IMR-90 (cell line): ENCODE measurements at regions not wholly inside any gene's neighbourhood (a gene's known extent, or its start where the extent isn't known, plus 50 kb on each side); places are given as distances from the start of the nearest gene placed in this dataset.

Experiments used
- ATAC-seq: fragments of 200-7000 bp; cut with Tn5 transposase; 2 replicates; pipeline ENCODE4 v1.9.1; 2020; ENCODE audit warnings: low read depth, mild to moderate bottlenecking, moderate library complexity
- BruUV-seq: library from RNA; stranded (reverse); fragments of 400-500 nt; replicated peaks from 2 replicates; lab custom pipeline; 2021; lab: Mats Ljungman, UMichigan
- CTCF ChIA-PET: fragments of 300-600 bp; formaldehyde crosslinking; extraction: SDS; loops from one replicate; lab custom pipeline; 2021; ENCODE audit warnings: antibody characterized with exemption; lab: Yijun Ruan, JAX
- POLR2A ChIA-PET: fragments of 300-600 bp; sonication (Branson Sonifier 250); formaldehyde crosslinking; loops from one replicate; lab custom pipeline; 2022; ENCODE audit warnings: antibody characterized with exemption; ENCODE audit not compliant: unreplicated experiment; lab: Charles Lee
- DNase-seq: peaks from one replicate; pipeline ENCODE4 v3.0.0; 2013
- H2AFZ ChIP-seq: replicated peaks from 2 replicates; pipeline ENCODE3; 2013; ENCODE audit warnings: low read length, mild to moderate bottlenecking; ENCODE audit not compliant: poor library complexity
- H2AK5ac ChIP-seq: 2 replicates; pipeline ENCODE4 v1.6.1; 2013; ENCODE audit warnings: low read depth, low read length, inconsistent platforms
- H2AK9ac ChIP-seq: replicated peaks from 2 replicates; pipeline ENCODE3; 2013; ENCODE audit warnings: mild to moderate bottlenecking, low read depth, low read length, moderate library complexity; ENCODE audit not compliant: poor library complexity
- H2BK120ac ChIP-seq: 2 replicates; pipeline ENCODE4 v1.6.1; 2013; ENCODE audit warnings: low read depth, low read length, inconsistent platforms
- H2BK15ac ChIP-seq: 3 replicates; pipeline ENCODE4 v1.6.1; 2013; ENCODE audit warnings: low read depth, low read length, inconsistent platforms
- H2BK20ac ChIP-seq: 2 replicates; pipeline ENCODE4 v1.6.1; 2013; ENCODE audit warnings: low read depth, mild to moderate bottlenecking, inconsistent platforms, low read length, moderate library complexity
- H2BK5ac ChIP-seq: 2 replicates; pipeline ENCODE4 v1.6.1; 2013; ENCODE audit warnings: mild to moderate bottlenecking, low read depth, low read length, inconsistent platforms; ENCODE audit not compliant: poor library complexity, severe bottlenecking
- H3K14ac ChIP-seq: replicated peaks from 2 replicates; pipeline ENCODE4 v1.6.1; 2013; ENCODE audit warnings: low read depth, low read length, inconsistent platforms
- H3K18ac ChIP-seq: 2 replicates; pipeline ENCODE4 v1.6.1; 2013; ENCODE audit warnings: low read depth, low read length, control low read depth
- H3K23ac ChIP-seq: 2 replicates; pipeline ENCODE4 v1.6.1; 2013; ENCODE audit warnings: low read depth, low read length, inconsistent platforms
- H3K27ac ChIP-seq: 2 replicates; pipeline ENCODE4 v1.5.1; 2013; ENCODE audit warnings: mild to moderate bottlenecking, control low read depth, low read length; ENCODE audit not compliant: insufficient read depth
- H3K27me3 ChIP-seq: 2 replicates; pipeline ENCODE4 v1.6.1; 2013; ENCODE audit warnings: low read length; ENCODE audit not compliant: control insufficient read depth, insufficient read depth
- H3K36me3 ChIP-seq: 2 replicates; pipeline ENCODE4 v1.6.1; 2013; ENCODE audit warnings: low read length, mixed read lengths; ENCODE audit not compliant: control insufficient read depth, insufficient read depth
- H3K4ac ChIP-seq: 2 replicates; pipeline ENCODE4 v1.6.1; 2013; ENCODE audit warnings: low read depth, low read length, inconsistent platforms
- H3K4me1 ChIP-seq: 2 replicates; pipeline ENCODE4 v1.6.1; 2013; ENCODE audit warnings: low read length, mixed read lengths; ENCODE audit not compliant: control insufficient read depth, insufficient read depth
- H3K4me2 ChIP-seq: 2 replicates; pipeline ENCODE4 v1.6.1; 2013; ENCODE audit warnings: low read depth, mild to moderate bottlenecking, control low read depth, low read length, moderate library complexity
- H3K4me3 ChIP-seq: 2 replicates; pipeline ENCODE4 v1.5.1; 2013; ENCODE audit warnings: low read depth, mild to moderate bottlenecking, control low read depth, low read length, moderate library complexity; ENCODE audit not compliant: insufficient read depth
- H3K56ac ChIP-seq: 2 replicates; pipeline ENCODE4 v1.6.1; 2013; ENCODE audit warnings: low read length, inconsistent platforms; ENCODE audit not compliant: insufficient read depth; ENCODE audit errors: extremely low read depth
- H3K79me1 ChIP-seq, 2 experiments: 2 replicates each; pipeline ENCODE4 v1.6.1; 2013; ENCODE audit warnings: low read length in 2 of 2, inconsistent platforms in 1 of 2, low read depth in 1 of 2
- H3K9ac ChIP-seq: 2 replicates; pipeline ENCODE4 v1.6.1; 2013; ENCODE audit warnings: low read depth, low read length, control low read depth
- H3K9me1 ChIP-seq: 2 replicates; pipeline ENCODE4 v1.6.1; 2013; ENCODE audit warnings: low read length, inconsistent platforms; ENCODE audit not compliant: insufficient read depth
- H3K9me3 ChIP-seq: 2 replicates; pipeline ENCODE4 v1.6.1; 2013; ENCODE audit warnings: low read length; ENCODE audit not compliant: control insufficient read depth, insufficient read depth
- H4K20me1 ChIP-seq: 2 replicates; pipeline ENCODE4 v1.6.1; 2013; ENCODE audit warnings: low read length, inconsistent platforms; ENCODE audit not compliant: insufficient read depth
- H4K5ac ChIP-seq: 2 replicates; pipeline ENCODE4 v1.6.1; 2013; ENCODE audit warnings: mild to moderate bottlenecking, low read depth, low read length, control low read depth
- H4K8ac ChIP-seq, 2 experiments: 2 replicates each; pipeline ENCODE4 v1.6.1; 2013; ENCODE audit warnings: low read depth in 2 of 2, low read length in 2 of 2, control low read depth in 1 of 2, inconsistent platforms in 1 of 2
- H4K91ac ChIP-seq: 2 replicates; pipeline ENCODE4 v1.6.1; 2013; ENCODE audit warnings: low read depth, low read length, inconsistent platforms; ENCODE audit not compliant: insufficient read depth
- BHLHE40 ChIP-seq: fragments of 150-350 bp; IDR thresholded peaks from 2 replicates; pipeline ENCODE4 v1.6.1; 2016; ENCODE audit warnings: mild to moderate bottlenecking, low read depth, low read length
- FOS ChIP-seq: fragments of 150-350 bp; IDR thresholded peaks from 2 replicates; pipeline ENCODE4 v1.6.1; 2016; ENCODE audit warnings: low read depth, low read length
- MXI1 ChIP-seq: IDR thresholded peaks from 2 replicates; pipeline ENCODE4 v1.6.1; 2012; ENCODE audit warnings: low read depth, mild to moderate bottlenecking, low read length, moderate library complexity, borderline replicate concordance
- NFE2L2 ChIP-seq: fragments of 150-350 bp; IDR thresholded peaks from 2 replicates; pipeline ENCODE4 v1.6.1; 2016; ENCODE audit warnings: low read depth, mild to moderate bottlenecking, low read length
- whole genome bisulfite sequencing, 2 experiments: methylation state at CpG; one replicate each; pipeline versions ENCODE4 v1.1.5 to v1.1.7; 2013; ENCODE audit warnings: missing lambda C conversion rate in 2 of 2; ENCODE audit not compliant: insufficient read length in 1 of 2; ENCODE audit errors: extremely low coverage in 2 of 2; 5-methylcytosine and 5-hydroxymethylcytosine counted together
- dilution Hi-C: fragments of 300-500 bp; cut with HindIII; formaldehyde crosslinking; loops from one replicate; pipeline ENCODE4 v1.14.3; 2018; ENCODE audit warnings: low sequenced_read_pairs; ENCODE audit not compliant: unreplicated experiment
- in situ Hi-C: fragments of 300-500 bp; cut with MboI; formaldehyde crosslinking; loops from 3 replicates; pipeline ENCODE4 v1.14.3; 2019; ENCODE audit warnings: low sequenced_read_pairs, inconsistent platforms, mixed read lengths
- intact Hi-C: fragments of 100-400 bp; cut with micrococcal nuclease; formaldehyde crosslinking; loops from 2 replicates; pipeline ENCODE4 v1.10.0; 2022

GRCh38 chr9:79155308-79155707 lies 416.5 kb upstream of the TLE4 start:
- Histone ChIP-seq H3K36me3 (no peaks in the 10 kb centered on the region), H4K91ac (no peak overlapping the region), H3K4me3 (no peak overlapping the region), H2BK15ac (no peak overlapping the region), H2BK120ac (no peak overlapping the region), H2BK20ac (no peak overlapping the region), H3K56ac (no peak overlapping the region), H3K9me3 (no peaks in the 10 kb centered on the region), H3K4me1 (no peaks in the 10 kb centered on the region), H3K4ac (no peak overlapping the region), H3K18ac (no peak overlapping the region), H2AK9ac (no peak overlapping the region), H3K27me3 (no peaks in the 10 kb centered on the region), H3K23ac (no peak overlapping the region), H3K9me1 (no peaks in the 10 kb centered on the region), H3K4me2 (no peak overlapping the region), H2BK5ac (no peak overlapping the region), H4K20me1 (no peaks in the 10 kb centered on the region), H2AK5ac (no peak overlapping the region), H3K79me1 (no peaks in the 10 kb centered on the region), H4K8ac (no peak overlapping the region), H3K27ac (no peak overlapping the region), H3K14ac (no peak overlapping the region), H2AFZ (no peak overlapping the region), H3K9ac (no peak overlapping the region), H4K5ac (no peak overlapping the region)
- TF ChIP-seq NFE2L2 (no peak), FOS (no peak), MXI1 (no peak), BHLHE40 (no peak)
- in situ Hi-C loops (no loop called here), dilution Hi-C loops (no loop called here), intact Hi-C loops (no loop called here)
- DNase-seq (no peak), ATAC-seq (no peak)
- POLR2A ChIA-PET: interaction anchor here (0.6 kb wide), 1 partner anchor 416 kb away, joined by 3 read pairs; the partner anchor contains the start of gene TLE4
- BruUV-seq: no TSS peak
- WGBS, 2 experiments: no CpG with 5 or more reads among the region's 1 CpG
- CTCF ChIA-PET: no interaction called here
